SK-N-SH (cell line): ENCODE measurements at regions not wholly inside any gene's neighbourhood (a gene's known extent, or its start where the extent isn't known, plus 50 kb on each side); places are given as distances from the start of the nearest gene placed in this dataset.

Source experiments
- CTCF ChIA-PET: fragments of 300-600, 350-600 bp; formaldehyde crosslinking; extraction: SDS; loops from one replicate; lab custom pipeline; 2021; lab: Yijun Ruan, JAX
- POLR2A ChIA-PET: fragments of 350-600 bp; sonication (Branson Sonifier 250); formaldehyde crosslinking; extraction: SDS; loops from one replicate; lab custom pipeline; 2020; ENCODE audit warnings: antibody characterized with exemption, inconsistent platforms; lab: Yijun Ruan, JAX
- DNase-seq: peaks from one replicate; pipeline ENCODE4 v3.0.0; 2012
- H2AFZ ChIP-seq: fragments of 200-600 bp; sonication (generic); 2 replicates; pipeline ENCODE4 v1.8.1; 2016; ENCODE audit warnings: antibody characterized with exemption, mild to moderate bottlenecking, low read depth
- H3F3A ChIP-seq: fragments of 200-600 bp; sonication (generic); replicated peaks from 2 replicates; pipeline ENCODE3; 2016; ENCODE audit warnings: antibody characterized with exemption, mild to moderate bottlenecking; ENCODE audit not compliant: insufficient read depth
- H3K27ac ChIP-seq, 2 experiments: fragments of 200-500 bp in 1 of 2; fragments of 200-600 bp in 1 of 2; sonication (Bioruptor generic) in 1 of 2; sonication (generic), shearing (Covaris generic) in 1 of 2; 2 replicates each; pipeline versions ENCODE4 v1.5.1 to v1.6.1; 2014 to 2016; ENCODE audit warnings: low read depth in 2 of 2, inconsistent platforms in 1 of 2, low read length in 1 of 2, mild to moderate bottlenecking in 1 of 2, mixed read lengths in 1 of 2
- H3K27me3 ChIP-seq: fragments of 200-600 bp; sonication (generic), shearing (Covaris generic); 2 replicates; pipeline ENCODE4 v1.6.1; 2016; ENCODE audit warnings: mixed run types; ENCODE audit not compliant: insufficient read depth
- H3K36me3 ChIP-seq, 2 experiments: fragments of 200-500 bp in 1 of 2; fragments of 200-600 bp in 1 of 2; sonication (Bioruptor generic) in 1 of 2; sonication (generic) in 1 of 2; replicated peaks in 1 of 2; 2 replicates each; pipeline versions ENCODE3 to v1.5.1; 2014 to 2016; ENCODE audit warnings: low read length in 1 of 2, mild to moderate bottlenecking in 1 of 2; ENCODE audit not compliant: insufficient read depth in 2 of 2, control insufficient read depth in 1 of 2
- H3K4me1 ChIP-seq, 2 experiments: fragments of 200-500 bp in 1 of 2; fragments of 200-600 bp in 1 of 2; sonication (Bioruptor generic) in 1 of 2; sonication (generic), shearing (Covaris generic) in 1 of 2; 2 replicates each; pipeline versions ENCODE4 v1.5.1 to v1.6.1; 2014 to 2016; ENCODE audit warnings: low read depth in 1 of 2, low read length in 1 of 2, mixed run types in 1 of 2; ENCODE audit not compliant: insufficient read depth in 2 of 2, control insufficient read depth in 1 of 2
- H3K4me2 ChIP-seq: fragments of 200-600 bp; sonication (generic), shearing (Covaris generic); 2 replicates; pipeline ENCODE4 v1.6.1; 2017; ENCODE audit warnings: mixed run types
- H3K4me3 ChIP-seq, 2 experiments: fragments of 200-500 bp in 1 of 2; fragments of 200-600 bp in 1 of 2; sonication (Bioruptor generic) in 1 of 2; sonication (generic), shearing (Covaris generic) in 1 of 2; 2 replicates each; pipeline versions ENCODE4 v1.5.1 to v1.8.1; 2014 to 2016; ENCODE audit warnings: low read depth in 2 of 2, inconsistent platforms in 1 of 2, low read length in 1 of 2, mild to moderate bottlenecking in 1 of 2, mixed read lengths in 1 of 2, moderate library complexity in 1 of 2
- H3K79me2 ChIP-seq: fragments of 200-600 bp; sonication (generic); 2 replicates; pipeline ENCODE4 v1.8.1; 2017; ENCODE audit warnings: mild to moderate bottlenecking; ENCODE audit not compliant: insufficient read depth
- H3K9ac ChIP-seq: fragments of 200-600 bp; sonication (generic); 2 replicates; pipeline ENCODE4 v1.6.1; 2017; ENCODE audit warnings: mixed run types
- H3K9me2 ChIP-seq: fragments of 200-600 bp; sonication (generic); 2 replicates; pipeline ENCODE4 v1.6.1; 2017; ENCODE audit warnings: mixed run types
- H3K9me3 ChIP-seq: fragments of 200-600 bp; sonication (generic); 2 replicates; pipeline ENCODE4 v1.6.1; 2017; ENCODE audit warnings: mixed run types, mild to moderate bottlenecking, moderate library complexity
- H4K20me1 ChIP-seq: fragments of 200-600 bp; sonication (generic); 2 replicates; pipeline ENCODE4 v1.6.1; 2017; ENCODE audit warnings: mild to moderate bottlenecking, mixed run types; ENCODE audit not compliant: insufficient read depth
- CHD2 ChIP-seq: fragments of 150-350 bp; IDR thresholded peaks from 2 replicates; pipeline ENCODE4 v1.6.1; 2018; ENCODE audit warnings: low read length; ENCODE audit not compliant: partially characterized antibody
- ELF1 ChIP-seq: IDR thresholded peaks from 2 replicates; pipeline ENCODE4 v1.4.0; 2012
- FOXJ3 ChIP-seq: sonication (generic); formaldehyde crosslinking; IDR thresholded peaks from 2 replicates; pipeline ENCODE4 v1.5.1; 2020; ENCODE audit warnings: mild to moderate bottlenecking, missing genetic modification reagents
- FOXM1 ChIP-seq: IDR thresholded peaks from 2 replicates; pipeline ENCODE4 v1.4.0; 2012; ENCODE audit warnings: low read depth, mild to moderate bottlenecking
- GATA2 ChIP-seq: sonication (generic); formaldehyde crosslinking; IDR thresholded peaks from 2 replicates; pipeline ENCODE4 v1.5.0; 2020; ENCODE audit warnings: mild to moderate bottlenecking, missing genetic modification reagents
- MEF2A ChIP-seq: IDR thresholded peaks from 2 replicates; pipeline ENCODE4 v1.4.0; 2012; ENCODE audit warnings: low read depth, borderline replicate concordance
- MXI1 ChIP-seq: IDR thresholded peaks from 2 replicates; pipeline ENCODE4 v1.6.1; 2012; ENCODE audit warnings: mild to moderate bottlenecking, low read depth, low read length, improper control_type of control experiment
- SMC3 ChIP-seq: IDR thresholded peaks from 2 replicates; pipeline ENCODE4 v1.6.1; 2012; ENCODE audit warnings: low read depth, low read length, improper control_type of control experiment
- TAF1 ChIP-seq: IDR thresholded peaks from 2 replicates; pipeline ENCODE4 v1.6.1; 2012; ENCODE audit warnings: low read depth, mild to moderate bottlenecking, low read length, moderate library complexity, borderline replicate concordance
- TCF12 ChIP-seq: IDR thresholded peaks from 2 replicates; pipeline ENCODE4 v1.4.0; 2012
- TEAD4 ChIP-seq: IDR thresholded peaks from 2 replicates; pipeline ENCODE4 v1.4.0; 2012; ENCODE audit warnings: mild to moderate bottlenecking, borderline replicate concordance; ENCODE audit not compliant: insufficient read depth
- WGBS: methylation state at CpG from one replicate; pipeline ENCODE4 v1.1.6; 2017; ENCODE audit warnings: low lambda C conversion rate; 5-methylcytosine and 5-hydroxymethylcytosine counted together

DNA sequence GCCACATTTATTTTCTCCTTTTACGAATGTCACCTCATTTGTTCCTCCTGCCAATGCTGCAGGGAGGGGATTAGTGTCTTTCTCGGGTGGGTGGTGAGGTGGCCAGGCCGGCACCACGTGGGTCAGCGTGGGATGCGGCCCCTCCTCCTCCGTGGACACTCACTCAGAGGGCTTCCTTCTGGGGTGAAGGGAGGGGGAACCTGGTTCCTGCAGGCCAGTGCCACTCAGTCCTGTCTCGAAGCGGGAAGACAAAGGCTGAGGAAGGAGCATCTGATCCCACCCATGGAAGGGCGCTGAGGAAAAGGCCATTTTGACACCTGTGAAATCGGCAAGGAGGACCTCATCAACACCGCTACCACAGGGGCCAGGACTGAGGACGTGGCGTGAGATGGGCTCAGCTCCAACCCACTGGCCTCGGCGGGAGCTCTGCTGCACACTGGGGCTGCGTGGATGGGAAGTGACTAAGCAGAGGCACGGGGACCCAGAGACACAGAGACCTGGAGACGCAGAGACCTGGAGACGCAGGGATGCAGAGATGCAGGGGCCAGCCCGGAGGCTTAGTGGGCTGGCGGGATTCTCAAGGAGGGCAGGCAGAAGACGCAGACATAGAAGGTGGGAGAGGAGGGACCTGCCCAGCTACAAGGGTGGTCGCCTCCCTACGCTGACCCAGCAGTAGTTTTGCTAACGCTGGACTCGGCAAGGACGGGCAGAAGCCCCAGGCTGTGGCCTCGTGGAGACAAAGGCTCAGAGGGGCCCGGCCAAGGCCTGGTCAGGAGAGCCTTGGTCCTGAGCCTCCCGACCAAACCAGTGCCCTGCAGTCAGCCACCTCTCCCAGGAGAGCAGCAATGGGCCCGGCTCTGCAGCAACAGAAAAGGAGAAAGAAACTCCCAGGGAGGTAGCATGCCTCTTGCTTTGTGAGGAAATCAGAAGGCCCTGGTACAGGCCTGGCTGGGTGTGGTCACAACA, 1071.2 kb downstream of the BRD1 start:
- Histone ChIP-seq H3K27ac (no peak overlapping the region), H3K9me2 (no peaks in the 10 kb centered on the region), H3K79me2 (no peaks in the 10 kb centered on the region), H3K9me3 (no peaks in the 10 kb centered on the region), H3K27me3 (no peaks in the 10 kb centered on the region; the same call in 1 of the 2 replicates), H3F3A (no peaks in the 10 kb centered on the region), H2AFZ (no peak overlapping the region), H3K4me1 (no peaks in the 10 kb centered on the region), H3K9ac (no peak overlapping the region), H3K4me2 (no peak overlapping the region), H3K4me3 (no peak overlapping the region), H3K36me3 (no peaks in the 10 kb centered on the region), H4K20me1 (no peaks in the 10 kb centered on the region)
- POLR2A ChIA-PET, result no interaction called here
- CTCF ChIA-PET, result no interaction called here
- TF ChIP-seq CHD2 (no peak), FOXM1 (no peak)
- no peak for DNase-seq
- 24% methylated on average over 30 of the region's 32 CpGs for WGBS

- H3K79me2 ChIP-seq, result no peaks in the 10 kb centered on the region
- DNase-seq, result no peak
These were observed 1072.4 kb downstream of the BRD1 start for GRCh38 chr22:48755059-48755949.

GRCh38 chr22:48754611-48755058, 1073.0 kb downstream of the BRD1 start:
- no peaks in the 10 kb centered on the region for H4K20me1 ChIP-seq
- no peaks in the 10 kb centered on the region for H3K36me3 ChIP-seq
- H3K9ac ChIP-seq, result no peak overlapping the region
- no peaks in the 10 kb centered on the region for H3K9me2 ChIP-seq
- H2AFZ ChIP-seq, result no peak overlapping the region
- H3K27me3 ChIP-seq, result no peaks in the 10 kb centered on the region; the same call in 1 of the 2 replicates
- no peak overlapping the region for H3K4me3 ChIP-seq
- H3K9me3 ChIP-seq, result no peaks in the 10 kb centered on the region
- no peaks in the 10 kb centered on the region for H3K79me2 ChIP-seq
- H3K4me2 ChIP-seq, result no peak overlapping the region
- POLR2A ChIA-PET, result no interaction called here
- CTCF ChIA-PET, result no interaction called here
- DNase-seq, result no peak
- H3F3A ChIP-seq, result no peaks in the 10 kb centered on the region
- H3K27ac ChIP-seq, result no peak overlapping the region
- no peaks in the 10 kb centered on the region for H3K4me1 ChIP-seq
- WGBS, result 28% methylated on average over 4 of the region's 10 CpGs
- TF ChIP-seq ELF1, result no peak
- no peak for TF ChIP-seq TEAD4
- no peak for TF ChIP-seq MEF2A
- no peak for TF ChIP-seq TAF1
- TF ChIP-seq MXI1, result no peak
- no peak for TF ChIP-seq FOXJ3 (CRISPR knock-in tag)

More at GRCh38 chr22:48755059-48755949, 1072.4 kb downstream of the BRD1 start:
- Histone ChIP-seq H3K9me2 (no peaks in the 10 kb centered on the region), H3F3A (no peaks in the 10 kb centered on the region), H3K4me1 (no peaks in the 10 kb centered on the region), H3K27ac (no peak overlapping the region), H3K9me3 (no peaks in the 10 kb centered on the region), H3K27me3 (no peaks in the 10 kb centered on the region; the same call in 1 of the 2 replicates), H4K20me1 (no peaks in the 10 kb centered on the region), H3K36me3 (no peaks in the 10 kb centered on the region), H3K4me2 (no peak overlapping the region), H2AFZ (no peak overlapping the region), H3K4me3 (no peak overlapping the region), H3K9ac (no peak overlapping the region)
- WGBS, result 28% methylated on average over 2 of the region's 19 CpGs
- CTCF ChIA-PET, result no interaction called here
- no peak for TF ChIP-seq TAF1
- no peak for TF ChIP-seq GATA2 (CRISPR knock-in tag)
- no peak for TF ChIP-seq TCF12
- no peak for TF ChIP-seq SMC3
- POLR2A ChIA-PET, result no interaction called here
